OCI-LY1 (cell line): ENCODE measurements at regions not wholly inside any gene's neighbourhood (a gene's known extent, or its start where the extent isn't known, plus 50 kb on each side); places are given as distances from the start of the nearest gene placed in this dataset.

Source experiments
- H2AFZ ChIP-seq: fragments of 200-600 bp; sonication (generic), shearing (Covaris generic); 2 replicates; pipeline ENCODE4 v1.6.0; 2014; ENCODE audit warnings: antibody characterized with exemption, mild to moderate bottlenecking, low read length
- H3F3A ChIP-seq: fragments of 200-600 bp; sonication (generic), shearing (Covaris generic); 2 replicates; pipeline ENCODE4 v1.6.0; 2014; ENCODE audit warnings: mild to moderate bottlenecking, antibody characterized with exemption, low read length, moderate library complexity; ENCODE audit not compliant: insufficient read depth
- H3K27ac ChIP-seq: fragments of 200-600 bp; sonication (generic); 2 replicates; pipeline ENCODE4 v1.5.1; 2014; ENCODE audit warnings: low read length, mixed run types, mild to moderate bottlenecking, low read depth; ENCODE audit not compliant: poor library complexity, severe bottlenecking
- H3K27me3 ChIP-seq: fragments of 200-600 bp; sonication (generic); 2 replicates; pipeline ENCODE4 v1.6.0; 2014; ENCODE audit warnings: antibody characterized with exemption, mild to moderate bottlenecking, low read length, moderate library complexity; ENCODE audit not compliant: insufficient read depth
- H3K36me3 ChIP-seq: fragments of 200-600 bp; sonication (generic); 2 replicates; pipeline ENCODE4 v1.6.1; 2014; ENCODE audit warnings: mild to moderate bottlenecking, antibody characterized with exemption, low read length, moderate library complexity, mixed read lengths; ENCODE audit not compliant: insufficient read depth
- H3K4me1 ChIP-seq: fragments of 200-600 bp; sonication (generic); 2 replicates; pipeline ENCODE4 v1.5.1; 2014; ENCODE audit warnings: mild to moderate bottlenecking, low read length, moderate library complexity; ENCODE audit not compliant: insufficient read depth, severe bottlenecking
- H3K4me2 ChIP-seq: fragments of 200-600 bp; sonication (generic), shearing (Covaris generic); 2 replicates; pipeline ENCODE4 v1.6.1; 2014; ENCODE audit warnings: low read length
- H3K4me3 ChIP-seq: fragments of 200-600 bp; sonication (generic); 2 replicates; pipeline ENCODE4 v1.5.1; 2014; ENCODE audit warnings: low read length, low read depth, mild to moderate bottlenecking, mixed read lengths; ENCODE audit not compliant: poor library complexity, severe bottlenecking
- H3K79me2 ChIP-seq: fragments of 200-600 bp; shearing (Covaris generic); 2 replicates; pipeline ENCODE4 v1.6.1; 2016; ENCODE audit warnings: mixed run types, low read length, mixed read lengths; ENCODE audit not compliant: insufficient read depth
- H3K9ac ChIP-seq: fragments of 200-600 bp; sonication (generic), shearing (Covaris generic); 2 replicates; pipeline ENCODE4 v1.6.1; 2014; ENCODE audit warnings: mild to moderate bottlenecking, low read length, mixed read lengths
- H3K9me2 ChIP-seq: fragments of 200-600 bp; sonication (generic), shearing (Covaris generic); 2 replicates; pipeline ENCODE4 v1.6.1; 2014; ENCODE audit warnings: low read depth, mild to moderate bottlenecking, low read length, mixed read lengths
- H3K9me3 ChIP-seq: fragments of 200-600 bp; shearing (Covaris generic); 2 replicates; pipeline ENCODE4 v1.6.1; 2014; ENCODE audit warnings: low read length, mixed read lengths
- H4K20me1 ChIP-seq: fragments of 200-600 bp; sonication (generic), shearing (Covaris generic); 2 replicates; pipeline ENCODE4 v1.6.0; 2016; ENCODE audit warnings: mild to moderate bottlenecking, low read length; ENCODE audit not compliant: insufficient read depth
- CTCF ChIP-seq: fragments of 200-600 bp; sonication (generic), shearing (Covaris generic); IDR thresholded peaks from 2 replicates; pipeline ENCODE4 v1.5.1; 2017; ENCODE audit warnings: mild to moderate bottlenecking, antibody characterized with exemption, low read length, moderate library complexity, mixed read lengths
- EZH2 ChIP-seq: fragments of 200-600 bp; sonication (generic), shearing (Covaris generic); IDR thresholded peaks from 2 replicates; pipeline ENCODE4 v1.8.0; 2017; ENCODE audit warnings: borderline replicate concordance, mixed run types, mild to moderate bottlenecking, antibody characterized with exemption, low read length, moderate library complexity, mixed read lengths

GRCh38 chr9:124198331-124198730, 59.4 kb upstream of the NEK6 start:
- no peak overlapping the region for H3K4me2 ChIP-seq
- H3K9me2 ChIP-seq, result no peaks in the 10 kb centered on the region
- H3K4me3 ChIP-seq, result no peak overlapping the region
- no peak overlapping the region for H3K27ac ChIP-seq
- peaks cover 3% of the 10 kb centered on the region for H3K9me3 ChIP-seq
- no peak overlapping the region for H2AFZ ChIP-seq
- no peaks in the 10 kb centered on the region for H3K79me2 ChIP-seq
- TF ChIP-seq EZH2, result no peak
- TF ChIP-seq CTCF, result no peak
- H3K4me1 ChIP-seq, result peaks cover 22% of the 10 kb centered on the region
- peaks cover 4% of the 10 kb centered on the region; the same call in 1 of the 2 replicates for H3K27me3 ChIP-seq
- no peak overlapping the region for H3K9ac ChIP-seq
- H4K20me1 ChIP-seq, result no peaks in the 10 kb centered on the region
- H3F3A ChIP-seq, result no peaks in the 10 kb centered on the region
- no peaks in the 10 kb centered on the region for H3K36me3 ChIP-seq

- peaks cover 3% of the 10 kb centered on the region for H3K9me3 ChIP-seq
- H3K4me2 ChIP-seq, result no peak overlapping the region
Observed at GRCh38 chr9:124198948-124199347, 58.8 kb upstream of the NEK6 start.

GRCh38 chr9:124199474-124199873, 58.3 kb upstream of the NEK6 start:
- no peaks in the 10 kb centered on the region; the same call in 1 of the 2 replicates for H3K27me3 ChIP-seq
- peaks cover 3% of the 10 kb centered on the region for H3K9me3 ChIP-seq
- H3K79me2 ChIP-seq, result no peaks in the 10 kb centered on the region
- H2AFZ ChIP-seq, result no peak overlapping the region
- TF ChIP-seq CTCF (no peak), EZH2 (no peak)
- no peaks in the 10 kb centered on the region for H3K9me2 ChIP-seq
- no peak overlapping the region for H3K4me3 ChIP-seq
- no peak overlapping the region for H3K4me2 ChIP-seq
- no peak overlapping the region for H3K27ac ChIP-seq
- H3F3A ChIP-seq, result no peaks in the 10 kb centered on the region
- no peaks in the 10 kb centered on the region for H3K36me3 ChIP-seq
- H4K20me1 ChIP-seq, result no peaks in the 10 kb centered on the region
- H3K4me1 ChIP-seq, result peaks cover 22% of the 10 kb centered on the region
- H3K9ac ChIP-seq, result no peak overlapping the region

More at GRCh38 chr9:124198948-124199347, 58.8 kb upstream of the NEK6 start:
- peaks cover 22% of the 10 kb centered on the region for H3K4me1 ChIP-seq
- TF ChIP-seq CTCF, result no peak
- no peak for TF ChIP-seq EZH2
- no peaks in the 10 kb centered on the region for H3K9me2 ChIP-seq
- no peaks in the 10 kb centered on the region for H4K20me1 ChIP-seq
- no peaks in the 10 kb centered on the region for H3K36me3 ChIP-seq
- H3K79me2 ChIP-seq, result no peaks in the 10 kb centered on the region
- no peak overlapping the region for H3K9ac ChIP-seq
- H2AFZ ChIP-seq, result no peak overlapping the region
- no peak overlapping the region for H3K27ac ChIP-seq
- no peaks in the 10 kb centered on the region for H3F3A ChIP-seq
- no peak overlapping the region for H3K4me3 ChIP-seq
- peaks cover 4% of the 10 kb centered on the region; the same call in 1 of the 2 replicates for H3K27me3 ChIP-seq
